ENCODE measurements at regions not wholly inside any gene's neighbourhood (a gene's known extent, or its start where the extent isn't known, plus 50 kb on each side); places are given as distances from the start of the nearest gene placed in this dataset.

- TF ChIP-seq CTCF (IDR thresholded peaks at IDR 0.05; ENCODE audit: low read length) (no peak), EZH2 (IDR thresholded peaks at IDR 0.05; ENCODE audit: borderline replicate concordance, low read length) (no peak)
- no peak overlapping the region for H2AFZ ChIP-seq (ENCODE audit: low read length)
Observed at GRCh38 chr2:3082705-3083104, 294.9 kb downstream of the EIPR1 start.

GRCh38 chr2:3079959-3080948 is 297.4 kb downstream of the EIPR1 start:
- H3K9me2 ChIP-seq (ENCODE audit: low read depth, low read length): no peaks in the 10 kb centered on the region
- H3K36me3 ChIP-seq (ENCODE audit: insufficient read depth, low read length): no peaks in the 10 kb centered on the region
- H3K9ac ChIP-seq (ENCODE audit: low read length): no peak overlapping the region
- H2AFZ ChIP-seq (ENCODE audit: low read length): no peak overlapping the region
- no peaks in the 10 kb centered on the region for H3K4me1 ChIP-seq (ENCODE audit: insufficient read depth, low read length, severe bottlenecking)
- H3K9me3 ChIP-seq (ENCODE audit: low read length): no peaks in the 10 kb centered on the region
- H4K20me1 ChIP-seq (ENCODE audit: insufficient read depth, low read length): no peaks in the 10 kb centered on the region
- H3K4me3 ChIP-seq (ENCODE audit: low read depth, low read length, poor library complexity, severe bottlenecking): no peak overlapping the region
- no peaks in the 10 kb centered on the region for H3F3A ChIP-seq (ENCODE audit: insufficient read depth, low read length)
- H3K4me2 ChIP-seq (ENCODE audit: low read length): no peak overlapping the region
- H3K79me2 ChIP-seq (ENCODE audit: insufficient read depth, low read length): no peaks in the 10 kb centered on the region
- TF ChIP-seq CTCF (IDR thresholded peaks at IDR 0.05; ENCODE audit: low read length): no peak
- TF ChIP-seq EZH2 (IDR thresholded peaks at IDR 0.05; ENCODE audit: borderline replicate concordance, low read length): no peak
- no peaks in the 10 kb centered on the region for H3K27me3 ChIP-seq (ENCODE audit: insufficient read depth, low read length)
- H3K27ac ChIP-seq (ENCODE audit: low read depth, low read length, poor library complexity, severe bottlenecking): no peak overlapping the region

More at GRCh38 chr2:3082705-3083104, 294.9 kb downstream of the EIPR1 start:
- Histone ChIP-seq H4K20me1 (ENCODE audit: insufficient read depth, low read length) (no peaks in the 10 kb centered on the region), H3K9me3 (ENCODE audit: low read length) (no peaks in the 10 kb centered on the region), H3K4me2 (ENCODE audit: low read length) (no peak overlapping the region), H3K9me2 (ENCODE audit: low read depth, low read length) (no peaks in the 10 kb centered on the region), H3K27ac (ENCODE audit: low read depth, low read length, poor library complexity, severe bottlenecking) (no peak overlapping the region), H3F3A (ENCODE audit: insufficient read depth, low read length) (no peaks in the 10 kb centered on the region), H3K27me3 (ENCODE audit: insufficient read depth, low read length) (no peaks in the 10 kb centered on the region), H3K36me3 (ENCODE audit: insufficient read depth, low read length) (no peaks in the 10 kb centered on the region), H3K79me2 (ENCODE audit: insufficient read depth, low read length) (no peaks in the 10 kb centered on the region), H3K9ac (ENCODE audit: low read length) (no peak overlapping the region), H3K4me3 (ENCODE audit: low read depth, low read length, poor library complexity, severe bottlenecking) (no peak overlapping the region), H3K4me1 (ENCODE audit: insufficient read depth, low read length, severe bottlenecking) (no peaks in the 10 kb centered on the region)

GRCh38 chr2:3079466-3079865 is 298.2 kb downstream of the EIPR1 start:
- H3K9ac ChIP-seq (ENCODE audit: low read length): no peak overlapping the region
- no peak overlapping the region for H3K27ac ChIP-seq (ENCODE audit: low read depth, low read length, poor library complexity, severe bottlenecking)
- no peaks in the 10 kb centered on the region for H3K4me1 ChIP-seq (ENCODE audit: insufficient read depth, low read length, severe bottlenecking)
- H3K4me2 ChIP-seq (ENCODE audit: low read length): no peak overlapping the region
- no peaks in the 10 kb centered on the region for H4K20me1 ChIP-seq (ENCODE audit: insufficient read depth, low read length)
- no peaks in the 10 kb centered on the region for H3K9me3 ChIP-seq (ENCODE audit: low read length)
- H3K4me3 ChIP-seq (ENCODE audit: low read depth, low read length, poor library complexity, severe bottlenecking): no peak overlapping the region
- H3K36me3 ChIP-seq (ENCODE audit: insufficient read depth, low read length): no peaks in the 10 kb centered on the region
- H3K9me2 ChIP-seq (ENCODE audit: low read depth, low read length): no peaks in the 10 kb centered on the region
- no peak overlapping the region for H2AFZ ChIP-seq (ENCODE audit: low read length)
- H3F3A ChIP-seq (ENCODE audit: insufficient read depth, low read length): no peaks in the 10 kb centered on the region
- TF ChIP-seq EZH2 (IDR thresholded peaks at IDR 0.05; ENCODE audit: borderline replicate concordance, low read length): no peak
- TF ChIP-seq CTCF (IDR thresholded peaks at IDR 0.05; ENCODE audit: low read length): no peak
- no peaks in the 10 kb centered on the region for H3K79me2 ChIP-seq (ENCODE audit: insufficient read depth, low read length)
- no peaks in the 10 kb centered on the region for H3K27me3 ChIP-seq (ENCODE audit: insufficient read depth, low read length)
